ENCODE measurements at regions not wholly inside any gene's neighbourhood (a gene's known extent, or its start where the extent isn't known, plus 50 kb on each side); places are given as distances from the start of the nearest gene placed in this dataset.

DNA sequence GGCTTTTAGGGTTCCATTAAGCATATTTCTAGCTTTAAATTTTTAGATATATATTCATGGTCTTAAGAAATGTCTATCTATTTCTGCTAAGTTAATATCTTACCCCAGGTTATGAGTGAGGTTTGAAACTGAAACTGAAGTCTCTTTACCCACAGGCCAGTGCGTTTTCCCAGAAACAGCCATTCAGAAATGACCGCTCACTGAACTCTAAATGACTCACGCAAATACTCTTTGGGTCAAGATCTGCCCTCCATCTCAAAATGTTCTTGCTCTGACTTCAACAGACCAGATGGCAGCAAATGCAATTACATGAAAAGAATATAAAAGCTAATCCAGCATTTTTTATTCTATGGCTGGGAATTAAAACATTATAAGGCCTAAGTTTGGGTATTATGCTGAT, 315.2 kb downstream of the TDRD15 start:
- DNase-seq (ENCODE audit: low spot score), result no peak

DNA sequence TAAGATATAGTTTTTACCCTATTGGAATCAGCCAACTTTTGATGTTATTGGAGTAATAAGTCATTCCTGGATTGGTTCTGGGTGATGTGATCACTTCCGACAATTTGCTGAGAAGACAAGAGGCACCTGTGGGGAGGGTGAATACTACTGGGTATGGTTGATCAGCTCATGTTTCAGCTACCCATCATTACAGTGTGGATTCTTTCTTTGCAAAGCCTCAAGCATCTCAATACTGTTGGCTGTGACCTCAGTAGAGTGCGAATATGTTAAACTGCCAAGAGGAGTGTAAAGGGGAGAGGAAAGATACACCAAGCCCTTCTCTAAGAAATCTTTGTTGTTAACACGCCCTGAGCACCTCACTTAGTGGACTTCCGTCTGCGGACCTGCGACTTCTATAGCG, 317.7 kb downstream of the TDRD15 start:
- no peak for DNase-seq (ENCODE audit: low spot score)

DNA sequence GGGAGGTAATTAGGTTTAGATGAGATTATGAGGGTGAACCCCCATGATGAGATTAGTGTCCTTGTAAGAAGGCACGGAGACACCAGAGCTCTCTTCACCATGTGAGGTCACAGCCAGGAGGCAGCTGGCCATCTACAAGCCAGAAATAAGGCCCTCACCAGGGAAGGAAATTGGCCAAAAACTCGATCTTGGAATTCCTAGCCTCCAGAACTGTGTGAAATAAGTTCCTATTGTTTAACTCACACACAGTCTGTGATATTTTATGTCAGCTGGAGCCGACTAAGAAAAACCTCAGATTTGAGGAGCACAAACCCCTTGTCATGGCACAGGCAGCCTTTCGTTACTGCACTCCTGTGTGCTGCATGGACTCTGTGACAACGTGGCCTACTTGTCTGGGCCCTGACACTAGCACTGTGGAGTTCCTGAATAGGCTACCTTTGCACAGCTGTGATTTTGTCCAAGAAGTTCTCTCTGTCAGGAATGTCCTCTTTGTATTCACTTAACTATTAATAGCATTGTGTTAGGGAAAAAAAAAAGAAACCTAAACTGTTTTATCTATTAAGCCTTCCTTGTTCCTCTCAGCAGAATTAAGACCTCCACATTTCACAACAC, 319.8 kb downstream of the TDRD15 start:
- no peak for DNase-seq (ENCODE audit: low spot score)

DNA sequence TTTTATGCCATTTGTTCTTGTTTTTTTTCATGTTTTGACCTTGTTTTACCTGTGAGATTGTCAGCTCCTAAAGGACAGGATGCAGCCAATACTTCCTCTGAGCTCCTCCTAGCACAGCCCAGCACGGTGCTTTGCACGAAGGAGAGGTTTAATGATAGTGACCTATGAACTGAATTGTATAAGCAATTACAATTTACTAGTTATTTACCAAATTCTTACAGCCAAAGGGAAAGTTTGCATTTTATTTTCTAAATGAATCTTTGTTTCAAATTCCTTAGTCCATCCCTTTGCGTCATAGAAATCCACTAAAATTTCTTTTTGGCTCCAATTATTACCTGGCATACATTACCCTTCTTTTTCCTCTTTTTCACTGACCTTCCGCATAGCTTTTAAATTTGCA, 326.1 kb downstream of the TDRD15 start:
- DNase-seq (ENCODE audit: low spot score), result no peak

DNA sequence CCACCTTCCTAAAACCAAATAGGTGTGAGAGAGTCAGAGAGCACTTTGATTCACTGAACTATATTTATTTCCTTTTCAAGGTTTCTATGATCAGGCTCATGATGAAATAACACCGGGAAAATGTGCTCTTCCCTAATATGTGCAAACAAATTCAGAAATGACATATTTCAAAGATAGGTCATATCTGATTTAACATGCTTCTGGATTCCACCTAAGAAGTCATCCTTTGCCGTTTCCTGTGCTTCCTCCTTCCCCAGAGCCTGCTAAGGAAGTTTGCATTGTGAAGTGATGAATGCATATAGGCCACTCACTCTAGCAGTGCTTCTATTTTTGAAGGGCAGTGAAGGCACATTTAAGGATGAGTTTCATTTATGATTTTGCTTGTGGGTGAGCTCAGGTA, 327.6 kb downstream of the TDRD15 start:
- DNase-seq (ENCODE audit: low spot score), result no peak

DNA sequence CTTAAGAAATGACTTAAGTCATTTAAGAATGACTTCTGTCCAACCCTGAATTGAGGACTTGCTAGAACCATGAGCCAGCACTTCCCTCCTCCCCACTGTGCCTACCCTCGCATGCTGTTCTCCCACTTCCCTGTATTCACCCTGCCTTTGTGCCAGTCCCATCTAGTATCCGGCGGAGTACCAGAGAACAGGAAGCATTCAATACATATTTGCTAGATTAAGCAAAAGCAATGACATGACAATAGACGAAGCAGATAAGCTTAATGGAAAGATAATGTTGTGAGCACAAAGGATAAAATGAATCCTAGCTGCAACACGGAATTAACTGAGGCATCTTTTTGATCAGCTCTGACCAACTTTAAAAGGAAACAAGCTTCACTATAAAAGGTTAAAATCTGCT, 328.5 kb downstream of the TDRD15 start:
- no peak for DNase-seq (ENCODE audit: low spot score)

DNA sequence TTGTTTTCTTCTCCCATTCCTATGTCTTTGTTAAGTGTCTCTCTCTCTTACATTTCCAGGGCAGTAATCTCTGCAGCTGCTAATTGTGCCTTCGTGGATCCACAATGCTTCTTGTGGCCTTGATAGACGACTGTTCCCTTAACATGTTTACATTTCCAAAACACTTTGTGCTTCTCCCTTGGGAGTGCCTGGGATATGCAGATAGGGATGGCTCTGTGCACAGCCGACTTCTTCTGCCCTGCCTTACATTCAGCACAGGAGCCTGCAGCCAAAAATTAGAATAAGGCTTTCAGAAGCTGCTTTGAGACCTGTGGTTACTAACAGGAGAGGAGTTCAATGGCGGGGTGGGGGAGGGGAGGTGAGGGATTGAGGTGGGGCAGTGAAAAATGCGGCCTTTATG, 328.9 kb downstream of the TDRD15 start:
- DNase-seq (ENCODE audit: low spot score), result no peak

DNA sequence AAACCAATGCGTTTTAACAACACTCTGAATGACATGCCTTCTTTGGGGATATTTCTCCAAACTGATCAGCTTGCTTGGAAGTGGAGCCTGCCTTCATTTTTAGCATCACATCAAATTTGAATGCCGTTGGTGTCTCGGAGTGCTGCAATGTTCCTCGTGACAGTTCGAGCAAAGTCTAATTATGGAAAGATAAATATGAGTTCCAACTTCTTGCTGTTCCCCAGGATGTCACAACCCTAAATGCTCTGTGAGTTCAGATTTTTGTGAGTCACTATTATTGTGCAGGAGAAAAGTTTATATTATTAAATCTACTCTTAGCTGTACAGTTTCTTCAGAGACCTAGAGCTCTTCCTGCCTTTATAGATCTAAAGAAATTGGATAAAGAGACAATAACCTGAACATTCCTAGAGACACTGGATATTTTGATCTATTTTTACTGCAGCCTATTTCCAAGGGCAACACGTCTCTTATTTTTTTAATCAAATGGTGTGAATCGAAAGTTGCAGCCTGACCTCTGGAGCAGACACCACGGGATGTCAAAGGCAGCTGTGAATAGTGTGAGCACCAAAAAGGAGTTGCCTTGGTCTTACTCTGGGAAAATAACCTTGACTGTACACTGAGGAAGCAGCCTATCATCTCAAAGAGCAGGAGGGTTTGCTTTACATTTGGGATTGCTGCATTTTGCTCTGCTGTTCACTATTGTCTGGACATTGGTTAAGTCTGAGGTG, 330.1 kb downstream of the TDRD15 start:
- no peak for DNase-seq (ENCODE audit: low spot score)

DNA sequence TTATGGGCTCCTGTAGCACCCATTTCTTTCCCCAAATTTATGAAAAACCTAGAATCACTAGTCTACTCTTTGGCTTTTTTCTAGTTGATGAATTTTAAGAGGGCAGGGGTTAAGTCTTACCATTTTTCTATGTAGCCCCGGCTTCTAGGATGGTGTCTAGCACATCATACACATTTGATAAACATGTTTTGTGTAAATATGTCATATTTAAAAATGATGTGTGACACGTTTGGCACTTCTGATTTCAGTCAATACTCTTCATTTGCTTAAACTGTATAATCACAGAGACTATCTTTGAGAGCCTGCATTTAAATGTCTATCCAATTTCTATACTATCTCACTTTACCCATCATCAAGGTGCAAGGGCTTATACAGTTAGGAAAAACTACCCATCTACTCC, 331.1 kb downstream of the TDRD15 start:
- DNase-seq (ENCODE audit: low spot score), result no peak

DNA sequence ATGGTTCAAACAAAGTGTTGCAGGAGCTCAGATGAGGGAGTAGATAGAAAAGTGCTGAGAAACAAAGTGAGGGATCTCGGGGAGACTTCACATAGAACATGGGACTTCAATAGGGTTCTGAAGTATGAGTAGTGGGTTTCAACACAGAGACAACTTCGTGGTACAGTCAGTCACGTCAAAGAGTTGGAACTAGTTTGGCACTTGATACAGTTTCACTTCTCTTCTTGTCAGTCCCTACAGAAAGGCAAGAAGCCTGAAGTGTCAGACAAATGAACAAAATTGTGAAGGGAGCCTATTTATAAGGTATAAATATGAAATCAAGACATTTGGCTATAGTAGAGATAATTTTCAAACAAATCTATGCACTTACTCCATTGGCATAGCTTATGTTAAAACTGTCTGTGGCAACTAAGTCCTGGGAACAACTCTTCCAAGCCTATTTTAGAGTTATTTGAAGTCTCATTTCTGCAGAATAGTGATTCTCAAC, 338.0 kb downstream of the TDRD15 start:
- no peak for DNase-seq (ENCODE audit: low spot score)

DNA sequence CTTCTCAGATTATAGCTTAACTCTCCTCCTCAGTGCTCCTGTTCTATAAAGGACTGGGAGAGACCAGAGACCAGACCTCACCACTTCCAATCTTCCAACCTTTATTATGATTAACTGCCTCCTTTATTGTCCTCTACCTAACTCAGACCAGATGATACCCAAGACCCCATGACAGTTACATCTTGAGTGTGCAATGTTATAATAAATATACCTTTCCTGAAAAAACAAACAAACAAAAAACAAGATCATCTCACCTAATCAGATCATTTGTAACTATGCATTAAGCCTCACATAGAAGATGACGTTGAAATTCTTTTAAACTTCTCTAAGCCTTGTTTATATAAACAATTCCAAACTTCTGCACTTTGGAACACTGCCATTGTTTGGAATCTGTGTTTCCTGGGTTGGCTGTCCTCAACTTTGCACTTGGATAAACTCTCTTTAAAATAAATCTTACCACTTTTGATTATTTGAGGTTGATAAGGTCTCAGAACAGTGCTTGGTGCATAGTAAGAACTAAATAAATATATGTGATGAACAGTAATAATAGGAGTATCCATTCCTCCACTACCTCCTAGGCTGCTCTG, 342.7 kb downstream of the TDRD15 start:
- DNase-seq (ENCODE audit: low spot score), result no peak

DNA sequence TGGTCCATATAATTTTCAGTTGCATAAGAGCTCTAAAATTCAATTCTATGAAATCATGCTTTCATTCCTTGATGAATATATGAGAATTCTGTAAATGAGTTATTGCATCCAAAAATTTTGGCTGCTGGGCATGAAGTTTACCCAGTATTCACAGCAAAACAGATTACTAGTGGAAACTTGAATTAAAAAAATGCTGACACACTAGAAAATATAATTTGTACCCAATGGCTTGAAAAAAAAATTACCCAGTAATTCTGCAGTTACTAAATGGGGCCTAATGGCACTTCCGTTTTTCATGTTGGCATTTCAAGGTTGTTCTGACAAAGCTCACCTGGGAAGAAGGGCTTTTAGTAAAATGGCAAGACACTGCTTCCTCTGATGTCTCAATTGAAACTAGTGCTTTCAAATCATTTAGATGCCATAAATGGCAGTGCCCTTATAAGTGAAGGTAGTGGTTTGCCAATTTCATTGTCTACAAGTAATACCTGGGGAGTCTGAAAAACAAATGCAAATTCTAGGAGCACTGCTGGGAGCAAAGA, 343.6 kb downstream of the TDRD15 start:
- no peak for DNase-seq (ENCODE audit: low spot score)

DNA sequence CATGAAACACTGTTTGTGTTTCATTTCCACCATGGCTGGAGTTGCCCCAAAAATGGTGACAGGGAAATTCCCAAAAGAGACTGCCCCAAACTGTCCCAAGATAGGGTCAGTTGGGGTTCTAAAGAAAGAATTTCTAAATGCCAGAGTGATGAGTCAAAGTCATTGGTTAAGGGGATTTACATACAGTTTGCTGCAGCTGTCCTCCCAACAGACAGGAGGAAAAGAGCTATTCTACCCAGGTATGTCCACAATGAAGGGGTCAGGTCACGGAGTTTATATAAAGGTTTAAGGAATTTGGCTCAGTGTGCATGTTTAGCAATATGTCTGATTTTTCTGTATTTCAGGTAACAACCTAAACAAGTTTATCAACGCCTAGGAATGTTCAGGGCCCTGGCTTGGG, 344.1 kb downstream of the TDRD15 start:
- DNase-seq (ENCODE audit: low spot score), result no peak

DNA sequence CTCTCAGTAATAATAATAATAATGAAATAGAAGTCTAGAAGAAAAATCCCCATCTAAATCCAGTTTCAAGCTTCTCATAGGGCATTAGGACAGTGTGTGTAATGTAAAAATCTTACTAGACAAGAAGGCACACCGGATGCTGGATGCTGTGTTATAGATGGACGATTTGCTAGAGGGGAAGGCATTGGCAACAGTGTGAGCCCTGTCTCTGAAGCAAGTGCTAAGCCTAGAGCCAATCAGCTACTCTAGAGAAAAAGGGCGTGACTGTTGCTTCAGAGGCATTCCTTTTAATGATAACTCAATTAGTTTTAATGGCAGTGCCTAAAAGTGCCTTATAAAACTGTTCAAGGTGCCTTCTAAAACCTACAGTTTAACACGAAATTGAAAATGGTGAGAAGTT, 344.9 kb downstream of the TDRD15 start:
- DNase-seq (ENCODE audit: low spot score), result no peak

DNA sequence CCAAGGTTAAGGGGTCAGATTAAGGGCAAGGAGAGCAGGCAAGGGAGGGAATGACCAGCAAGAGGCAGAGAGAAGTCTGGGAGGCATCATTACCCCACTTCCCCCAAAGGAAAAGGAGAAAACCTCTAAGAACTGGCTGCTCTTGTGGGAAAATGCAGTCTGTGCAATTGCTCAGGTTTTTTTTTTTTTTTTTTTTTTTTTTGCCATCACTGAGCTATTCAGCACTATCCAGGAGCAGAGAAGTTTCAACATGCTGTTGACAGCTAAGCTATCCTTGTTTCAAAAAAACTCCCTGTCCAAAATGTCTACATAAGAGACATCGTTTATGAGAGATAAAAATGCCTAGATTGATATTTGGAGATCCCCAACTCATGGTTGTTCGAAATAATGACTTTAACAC, 345.4 kb downstream of the TDRD15 start:
- no peak for DNase-seq (ENCODE audit: low spot score)

DNA sequence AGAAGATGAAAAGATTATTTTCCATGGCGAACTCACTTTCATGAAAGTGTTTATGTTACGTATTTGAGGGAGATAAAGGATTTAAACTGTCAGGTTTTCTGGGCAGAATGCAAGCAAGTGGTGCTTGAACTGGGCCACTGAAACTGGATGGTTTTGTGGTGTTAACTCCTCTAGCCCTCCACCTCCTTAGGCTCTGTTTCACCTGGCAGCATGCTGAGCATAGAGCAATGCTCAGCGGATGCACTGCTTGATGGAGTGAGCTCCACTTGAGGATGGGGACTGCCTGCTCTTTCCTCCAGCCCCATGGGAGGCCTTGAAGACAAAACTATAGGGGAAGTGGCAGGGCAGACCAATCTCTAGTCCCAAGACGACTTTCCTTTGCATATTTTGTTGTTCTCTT, 345.8 kb downstream of the TDRD15 start:
- DNase-seq (ENCODE audit: low spot score), result no peak

DNA sequence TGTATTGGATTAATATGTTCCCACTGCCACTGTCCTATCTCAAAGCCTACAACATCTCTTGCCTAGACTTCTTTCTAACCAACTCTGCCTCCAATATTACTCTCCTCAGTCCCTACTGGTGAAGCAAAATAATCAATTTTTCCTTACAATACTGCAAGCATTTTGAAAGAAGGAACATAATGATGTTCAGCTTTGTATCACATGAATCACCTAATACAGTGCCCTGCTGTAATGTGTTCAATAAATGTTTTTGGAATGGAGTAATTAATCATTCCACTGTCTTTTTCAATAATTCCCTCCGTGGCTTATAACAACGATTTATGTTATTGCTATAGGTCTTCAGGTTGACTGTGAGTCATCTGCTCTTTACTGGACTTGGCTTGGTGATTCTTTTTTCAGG, 356.4 kb downstream of the TDRD15 start:
- DNase-seq (ENCODE audit: low spot score), result no peak

DNA sequence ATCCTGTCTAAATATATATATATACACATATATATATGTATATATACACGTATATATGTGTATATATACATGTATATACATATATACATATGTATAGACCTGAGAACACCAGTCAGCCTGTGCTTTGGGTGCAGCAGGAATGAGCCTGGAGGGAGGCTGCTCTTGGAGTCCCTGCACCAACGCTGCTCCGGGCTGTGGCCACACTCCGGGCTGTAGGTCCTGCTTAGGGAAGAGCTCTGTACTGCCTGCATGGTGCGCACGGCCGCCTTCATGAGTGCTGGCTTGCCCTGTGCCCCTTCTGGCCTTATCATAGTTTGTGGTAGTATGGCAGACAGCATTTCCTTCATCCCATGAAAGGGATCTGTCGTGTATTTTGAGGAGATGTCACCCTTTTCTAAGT, 360.9 kb downstream of the TDRD15 start:
- no peak for DNase-seq (ENCODE audit: low spot score)

DNA sequence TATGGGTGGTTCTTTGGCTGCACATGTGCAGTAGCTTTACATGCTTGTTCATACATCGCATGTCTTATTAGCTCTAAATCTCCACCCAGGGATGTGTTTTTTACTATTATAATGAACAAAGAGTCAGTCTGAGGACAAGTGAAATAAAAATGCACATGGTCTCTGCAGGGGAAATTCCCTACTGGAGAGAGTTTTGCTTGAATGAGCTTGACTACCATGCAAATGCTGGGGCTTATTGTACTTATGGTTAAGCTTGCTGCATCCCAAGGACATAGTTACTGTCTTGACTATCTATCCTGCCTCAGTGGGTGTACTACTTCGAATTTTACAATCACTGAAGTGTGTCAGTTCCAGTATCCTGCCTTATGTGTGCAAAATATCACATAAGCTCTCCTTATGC, 362.7 kb downstream of the TDRD15 start:
- no peak for DNase-seq (ENCODE audit: low spot score)

DNA sequence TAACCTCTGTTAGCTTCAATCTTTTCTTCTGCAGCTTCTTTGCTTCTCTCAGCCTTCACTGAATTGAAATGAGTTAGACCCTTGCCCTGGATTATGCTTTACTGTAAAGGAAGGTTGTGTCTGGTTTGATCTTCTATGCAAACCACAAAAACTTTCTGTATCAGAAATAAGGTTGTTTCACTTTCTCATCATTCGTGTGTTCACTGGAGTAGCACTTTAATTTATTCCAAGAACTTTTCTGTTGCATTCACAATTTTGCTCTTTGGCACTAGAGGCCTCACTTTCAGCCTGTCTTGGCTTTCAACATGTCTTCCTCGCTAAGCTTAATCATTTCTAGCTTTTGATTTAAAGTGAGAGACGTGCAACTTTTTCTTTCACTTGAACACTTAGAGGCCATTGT, 365.3 kb downstream of the TDRD15 start:
- DNase-seq (ENCODE audit: low spot score), result no peak

DNA sequence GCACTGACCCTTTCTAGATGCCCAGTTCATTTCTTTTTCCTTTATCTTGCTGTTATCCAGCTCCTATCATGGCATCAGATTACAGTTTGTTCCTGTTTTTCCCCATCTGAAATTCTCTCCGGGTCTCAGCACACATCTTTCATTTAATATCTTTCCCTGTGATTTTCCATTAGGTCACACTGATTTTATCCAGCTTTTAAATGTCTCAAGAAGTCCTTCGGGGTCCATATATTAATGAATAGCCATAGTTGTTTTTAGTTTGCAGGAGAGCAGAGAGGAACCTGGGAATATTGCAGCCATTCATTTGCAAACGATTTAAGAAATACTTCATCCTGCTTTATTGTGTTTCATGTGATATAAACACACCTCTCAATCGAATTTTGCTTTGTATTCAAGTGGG, 374.2 kb downstream of the TDRD15 start:
- DNase-seq (ENCODE audit: low spot score), result no peak

DNA sequence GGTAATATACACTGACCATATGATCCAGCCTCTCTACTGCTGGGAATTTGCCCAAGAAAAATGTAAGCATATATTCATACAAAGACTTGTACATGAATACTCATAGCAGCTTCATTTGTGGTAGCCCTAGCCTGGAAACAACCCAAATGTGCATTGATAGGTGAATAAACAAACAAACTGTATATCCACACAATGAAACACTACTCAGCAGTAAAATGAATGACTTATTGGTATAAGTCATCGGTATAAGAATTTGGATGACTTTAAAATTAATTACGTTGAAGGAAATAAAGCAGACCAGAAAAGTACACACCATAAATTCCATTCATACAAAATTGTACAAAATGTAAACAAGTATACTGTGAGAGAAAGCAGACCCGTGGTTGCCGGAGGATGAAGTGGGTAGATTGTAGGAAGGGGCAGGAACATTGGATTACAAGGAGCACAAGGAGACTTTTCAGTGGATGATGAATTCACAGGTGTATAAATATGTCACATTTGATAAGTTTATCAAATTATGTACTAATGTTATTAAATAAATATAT, 376.7 kb downstream of the TDRD15 start:
- no peak for DNase-seq (ENCODE audit: low spot score)

DNA sequence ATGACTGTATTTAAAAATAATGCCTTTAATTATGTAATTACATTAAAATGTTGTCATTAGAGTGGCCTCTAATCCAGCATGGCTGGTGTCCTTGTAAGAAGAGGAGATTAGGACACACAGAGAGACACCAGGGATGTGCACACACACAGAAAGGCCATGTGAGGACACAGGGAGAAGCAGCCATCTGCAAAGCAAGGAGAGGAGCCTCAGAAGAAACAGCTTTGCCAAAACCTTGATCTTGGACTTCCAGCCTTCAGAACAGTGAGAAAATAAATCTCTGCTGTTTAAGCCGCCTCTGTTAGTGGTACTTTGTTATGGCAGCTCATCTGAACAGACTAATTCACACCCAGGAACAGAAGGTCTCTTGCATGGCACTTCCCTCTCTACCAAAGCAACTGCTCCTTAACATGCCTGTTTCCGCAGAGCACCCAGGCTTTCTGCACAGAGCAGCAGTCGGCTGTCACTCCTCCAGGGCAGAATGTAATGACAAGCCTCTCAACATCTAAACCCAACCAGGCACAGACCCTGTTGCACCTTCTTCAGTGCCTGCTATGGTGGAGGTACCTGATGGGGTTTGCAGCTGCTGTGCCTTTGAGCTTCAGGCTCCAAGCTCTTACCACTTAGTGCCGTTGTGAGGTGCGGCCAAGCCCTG, 377.7 kb downstream of the TDRD15 start:
- peak; percentile 2 for DNase-seq (ENCODE audit: low spot score)

Data from AG08396 (cell line).